Activated CD8-positive, alpha-beta memory T cell treated with anti-CD3 and anti-CD28 coated beads for 36 hours (primary cell): ENCODE measurements at regions not wholly inside any gene's neighbourhood (a gene's known extent, or its start where the extent isn't known, plus 50 kb on each side); places are given as distances from the start of the nearest gene placed in this dataset.
"Not testable (repeated sequence)": the region's sequence is repeated elsewhere in the genome, so short reads cannot be mapped to it uniquely, and the experiment has no call there.

Source experiments
- CTCF ChIA-PET: fragments of 350-600 bp; sonication (Branson Sonifier 250); formaldehyde crosslinking; loops from one replicate; lab custom pipeline; 2021; ENCODE audit warnings: antibody characterized with exemption; lab: Charles Lee
- POLR2A ChIA-PET: fragments of 350-600 bp; sonication (Branson Sonifier 250); formaldehyde crosslinking; loops from one replicate; lab custom pipeline; 2021; ENCODE audit warnings: antibody characterized with exemption; lab: Charles Lee

DNA sequence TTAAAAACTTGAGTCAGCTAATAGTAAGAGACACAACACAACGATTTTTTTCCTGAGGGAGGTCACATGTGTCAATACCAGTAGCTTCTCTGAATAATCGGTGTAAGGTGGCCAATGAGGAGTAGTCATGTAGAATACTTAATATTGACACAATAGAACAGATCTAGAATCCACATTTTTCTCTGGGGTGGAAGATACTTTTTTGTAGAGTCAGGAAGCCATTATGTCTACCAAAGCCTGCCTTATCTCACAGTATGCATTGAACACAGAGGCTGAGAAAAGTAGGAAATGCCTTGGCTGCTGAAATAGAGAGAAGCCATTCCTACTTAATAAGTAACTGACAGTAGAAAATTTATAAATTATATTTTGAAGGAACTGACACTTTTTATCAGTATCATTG is 725.0 kb downstream of the METTL15 start:
- ChIA-PET POLR2A (no interaction called here), CTCF (no interaction called here)

DNA sequence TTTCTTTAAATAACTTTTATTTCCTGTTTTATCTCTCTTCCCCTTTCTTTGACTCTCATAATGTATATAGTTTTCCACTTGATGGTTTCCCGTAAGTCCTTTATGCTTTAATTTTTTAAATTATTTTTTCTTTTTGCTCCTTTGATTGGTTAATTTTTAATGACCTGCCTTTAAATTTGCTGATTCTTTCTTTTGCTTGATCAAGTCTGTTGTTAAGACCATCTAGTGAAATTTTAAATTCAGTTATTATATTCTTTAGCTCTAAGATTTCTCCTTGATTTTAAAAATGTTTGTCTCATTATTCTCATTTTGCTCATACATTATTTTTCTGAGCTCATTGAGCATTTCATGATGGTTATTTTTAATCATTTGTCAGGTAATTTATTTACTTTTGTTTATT is 718.6 kb downstream of the METTL15 start:
- CTCF ChIA-PET, result no interaction called here
- POLR2A ChIA-PET, result no interaction called here

DNA sequence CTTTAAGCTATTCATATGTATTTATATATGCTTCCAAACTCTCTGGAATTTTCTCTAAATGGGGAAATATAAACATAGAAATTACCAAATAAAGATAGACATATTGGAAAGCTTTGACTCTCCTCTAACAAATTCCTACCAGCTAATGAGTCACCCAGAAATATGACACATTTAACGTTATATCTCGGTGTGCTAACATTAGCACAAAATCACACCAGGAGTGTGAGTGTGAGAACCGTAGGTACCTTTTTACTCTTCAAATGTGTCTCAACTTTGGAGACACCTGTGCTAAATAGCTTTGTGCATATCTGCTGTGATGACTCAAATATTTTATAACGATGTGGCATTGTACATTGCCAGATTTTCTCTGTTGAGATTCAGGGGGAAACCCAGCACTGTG is 714.4 kb downstream of the METTL15 start:
- POLR2A ChIA-PET, result no interaction called here
- CTCF ChIA-PET, result no interaction called here

DNA sequence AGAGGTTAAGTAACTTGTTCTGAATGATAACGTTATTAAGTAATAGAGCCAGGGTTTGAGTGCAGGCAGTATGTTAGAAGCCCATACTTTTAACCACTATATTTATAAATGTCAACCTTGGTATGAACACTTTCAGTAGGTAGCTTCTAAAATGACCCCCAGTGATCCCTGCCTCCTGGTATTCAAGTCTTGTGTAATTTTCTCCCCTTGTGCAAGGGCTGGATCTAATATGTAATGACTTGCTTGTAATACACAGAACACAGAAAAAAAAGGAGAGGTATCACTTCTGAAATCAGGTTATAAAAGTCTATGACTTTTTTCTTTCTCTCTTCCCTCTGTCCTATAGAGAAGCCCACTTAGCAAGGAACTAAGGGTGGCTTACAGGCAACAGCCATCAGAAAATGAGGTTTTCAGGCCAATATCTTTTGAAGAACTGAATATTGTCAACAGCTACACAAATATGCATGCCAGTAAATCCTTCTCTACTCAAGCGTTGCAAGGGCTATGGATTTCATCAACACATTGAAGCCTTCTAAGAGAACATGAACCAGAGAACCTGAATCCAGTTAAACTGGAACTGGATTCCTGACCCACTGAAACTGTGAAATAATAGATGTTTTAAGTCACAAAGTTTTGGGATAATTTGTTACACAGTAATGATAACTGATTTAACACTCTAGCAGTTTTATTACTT is 712.3 kb downstream of the METTL15 start:
- CTCF ChIA-PET, result no interaction called here
- POLR2A ChIA-PET, result no interaction called here

DNA sequence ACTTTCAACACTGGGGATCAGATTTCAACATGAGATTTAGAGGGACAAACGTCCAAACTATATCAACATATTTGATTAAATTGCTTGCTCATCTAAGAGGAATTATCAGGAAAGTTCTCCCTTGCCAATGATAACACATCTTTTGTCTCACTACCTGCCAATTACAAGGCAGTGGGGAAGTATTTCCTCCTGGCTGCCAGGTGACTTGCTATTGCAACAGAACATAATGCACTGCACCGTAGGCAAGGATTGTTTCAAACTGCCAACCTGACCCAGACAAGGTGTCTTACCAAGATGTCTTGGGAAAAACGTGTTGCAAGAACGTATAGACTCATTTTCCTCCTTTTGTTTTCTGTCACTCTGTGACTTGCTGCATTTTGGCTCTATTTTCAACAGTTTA is 711.6 kb downstream of the METTL15 start:
- POLR2A ChIA-PET, result no interaction called here
- CTCF ChIA-PET, result no interaction called here

DNA sequence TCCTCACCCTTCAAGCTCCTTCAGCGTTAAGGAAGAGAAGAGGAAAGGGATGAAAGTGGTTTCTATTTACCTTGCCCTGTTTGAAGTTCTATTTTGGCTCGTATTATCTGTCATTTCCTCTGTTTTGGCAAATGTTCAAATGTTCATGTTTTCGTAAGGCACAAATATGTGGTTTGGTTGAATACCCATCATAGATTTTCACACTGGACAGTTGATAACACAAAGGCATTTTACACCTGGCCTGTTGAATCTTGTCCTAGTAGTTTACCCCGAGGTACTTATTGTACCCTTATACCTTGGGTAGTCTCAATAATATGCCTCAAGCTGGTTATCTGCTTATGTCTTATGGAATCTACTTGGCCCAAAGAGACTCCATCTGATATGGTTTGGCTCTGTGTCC is 706.9 kb downstream of the METTL15 start:
- POLR2A ChIA-PET, result no interaction called here
- CTCF ChIA-PET, result no interaction called here

DNA sequence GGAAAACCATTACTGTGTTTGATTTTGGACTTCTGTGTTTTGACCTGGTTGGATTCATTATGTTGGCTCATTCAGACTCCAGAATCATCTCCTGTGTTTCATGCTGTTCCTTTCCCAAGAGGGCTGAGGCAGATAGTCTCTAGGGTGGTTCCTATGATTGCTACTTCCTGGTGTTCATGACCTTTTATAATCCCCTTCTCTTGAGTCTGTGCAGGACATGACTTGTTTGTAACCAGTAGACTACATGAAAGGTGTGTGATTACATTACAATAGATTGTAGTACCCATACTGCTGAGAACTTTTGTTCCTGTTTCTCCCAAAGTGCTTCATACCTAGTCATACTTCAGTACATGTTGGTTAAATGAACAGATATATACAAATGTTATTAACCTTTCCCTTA is 700.6 kb downstream of the METTL15 start:
- ChIA-PET POLR2A (no interaction called here), CTCF (no interaction called here)

DNA sequence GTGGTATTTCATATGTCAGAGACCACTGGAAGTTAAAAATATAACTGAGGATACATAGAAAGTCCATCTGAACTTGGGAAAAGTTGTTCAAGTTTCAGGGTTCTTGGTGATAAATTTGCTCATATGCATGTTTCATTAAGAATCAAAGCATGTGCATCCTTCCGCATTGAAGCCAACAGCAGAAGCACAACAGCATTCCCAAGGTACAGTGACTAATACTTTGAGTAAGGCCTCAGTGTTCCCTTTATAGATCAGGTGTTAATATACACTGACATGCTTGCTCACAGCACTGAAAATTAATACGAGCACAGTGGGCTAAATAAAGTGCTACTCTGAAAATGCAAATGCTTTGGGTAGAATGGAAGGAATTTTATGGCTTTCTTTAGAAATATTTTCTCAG is 691.1 kb downstream of the METTL15 start:
- ChIA-PET POLR2A (no interaction called here), CTCF (no interaction called here)

DNA sequence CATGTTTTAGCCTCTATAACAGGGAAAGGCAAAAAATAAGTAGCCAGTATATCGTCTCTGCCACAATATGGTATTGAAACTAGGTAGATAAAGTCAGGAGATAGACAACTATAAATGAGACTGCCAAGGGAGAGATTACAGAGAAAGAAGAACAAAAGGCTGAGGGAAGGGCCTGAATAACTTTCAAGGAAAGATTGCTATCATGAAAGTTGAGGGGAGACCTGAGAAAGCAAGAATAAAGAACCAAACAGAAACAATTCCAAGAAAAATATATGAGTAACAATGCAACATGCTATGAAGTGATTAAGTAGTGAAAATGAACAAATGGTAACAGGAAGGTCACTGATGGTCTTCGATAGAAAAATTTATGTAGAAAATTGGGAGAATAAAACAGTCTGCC is 690.1 kb downstream of the METTL15 start:
- ChIA-PET CTCF (no interaction called here), POLR2A (no interaction called here)

DNA sequence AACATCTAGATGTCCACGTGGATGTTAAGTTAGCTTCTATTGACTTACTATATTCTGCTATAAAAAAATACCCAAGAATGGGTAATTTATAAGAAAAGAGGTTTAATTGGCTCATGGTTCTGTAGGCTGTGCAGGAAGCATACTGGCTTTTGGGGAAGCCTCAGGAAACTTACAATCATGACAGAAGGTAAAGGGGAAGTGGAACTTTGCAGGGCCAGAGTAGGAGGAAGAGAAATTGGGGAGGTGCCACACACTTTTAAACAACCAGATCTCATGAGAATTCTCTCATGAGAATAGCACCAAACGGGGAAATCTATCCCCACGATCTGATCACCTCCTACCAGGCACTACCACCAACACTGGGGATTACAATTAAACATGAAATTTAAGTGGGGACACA is 689.3 kb downstream of the METTL15 start:
- ChIA-PET CTCF (no interaction called here), POLR2A (no interaction called here)

DNA sequence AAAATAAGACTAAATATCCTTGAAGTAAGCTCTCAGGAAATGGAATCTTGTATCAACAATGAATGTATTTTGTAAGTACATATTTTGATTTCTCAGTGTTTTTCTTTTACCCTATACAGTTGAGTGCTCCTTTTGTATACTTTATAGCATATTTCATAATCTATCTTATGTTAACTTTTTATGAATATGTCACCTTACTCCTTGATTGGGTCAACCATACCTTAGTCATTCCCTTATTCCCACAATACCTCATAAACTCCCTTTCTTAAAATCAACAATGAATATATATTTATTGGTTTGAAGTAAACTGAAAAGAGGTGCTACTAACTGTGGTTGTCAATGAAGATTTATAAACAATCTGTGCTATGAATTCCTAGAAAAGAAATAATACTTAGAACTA is 686.2 kb downstream of the METTL15 start:
- ChIA-PET POLR2A (no interaction called here), CTCF (no interaction called here)

DNA sequence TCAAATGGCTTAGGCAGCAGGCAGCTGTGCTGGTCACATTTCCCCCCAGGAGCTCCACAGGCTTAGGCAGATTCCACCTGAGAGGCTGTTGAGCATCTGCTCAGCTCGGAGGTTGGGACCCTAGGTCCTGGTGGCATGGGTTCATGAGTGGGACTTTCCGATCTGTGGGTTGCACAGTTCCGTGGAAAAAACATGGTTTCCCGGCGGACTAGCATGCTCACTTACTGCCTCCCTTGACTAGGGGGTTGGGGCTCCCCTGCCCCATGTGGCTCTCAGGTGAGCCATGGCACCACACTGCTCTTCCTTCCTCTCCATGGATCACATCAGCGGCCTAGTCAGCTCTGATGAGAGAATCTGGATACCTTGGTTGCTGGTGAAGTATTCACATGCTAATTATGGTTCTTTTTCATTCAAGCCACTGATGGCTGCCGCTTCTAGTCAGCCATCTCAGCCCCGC is 685.1 kb downstream of the METTL15 start:
- ChIA-PET POLR2A (no interaction called here), CTCF (no interaction called here)

DNA sequence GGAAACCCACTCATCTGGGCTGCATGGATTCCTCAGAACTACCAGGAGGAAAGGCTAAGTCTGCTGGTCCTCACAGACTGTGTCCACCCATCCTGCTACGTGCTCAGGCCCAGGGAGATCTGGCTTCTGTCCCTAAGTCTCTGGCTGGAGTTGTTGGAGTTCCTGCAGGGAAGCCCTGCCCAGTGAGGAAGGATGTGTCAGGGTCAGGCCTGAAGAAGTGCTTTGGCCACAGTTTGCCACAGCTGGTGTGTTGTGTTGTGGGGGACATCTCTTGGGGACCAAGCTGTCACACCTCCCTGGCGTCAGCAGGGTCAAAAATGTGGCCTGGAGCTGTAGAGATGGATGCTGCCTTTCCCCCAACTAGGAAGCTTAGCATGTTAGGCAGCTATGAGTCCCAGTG is 684.7 kb downstream of the METTL15 start:
- CTCF ChIA-PET, result no interaction called here
- POLR2A ChIA-PET, result no interaction called here

DNA sequence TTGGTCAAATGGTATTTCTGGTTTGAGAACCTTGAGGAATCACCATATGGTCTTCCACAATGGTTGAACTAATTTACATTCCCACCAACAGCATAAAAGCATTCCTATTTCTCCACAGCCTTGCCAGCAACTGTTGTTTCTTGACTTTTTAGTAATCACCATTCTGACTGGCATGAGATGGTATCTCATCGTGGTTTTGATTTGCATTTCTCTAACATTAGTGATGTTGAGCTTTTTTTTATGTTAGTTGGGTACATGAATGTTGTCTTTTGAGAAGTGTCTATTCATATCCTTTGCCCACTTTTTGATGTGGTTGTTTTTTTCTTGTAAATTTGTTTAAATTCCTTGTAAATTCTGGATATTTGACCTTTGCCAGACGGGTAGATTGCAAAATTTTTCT is 679.7 kb downstream of the METTL15 start:
- POLR2A ChIA-PET, CTCF ChIA-PET: not testable (repeated sequence)

DNA sequence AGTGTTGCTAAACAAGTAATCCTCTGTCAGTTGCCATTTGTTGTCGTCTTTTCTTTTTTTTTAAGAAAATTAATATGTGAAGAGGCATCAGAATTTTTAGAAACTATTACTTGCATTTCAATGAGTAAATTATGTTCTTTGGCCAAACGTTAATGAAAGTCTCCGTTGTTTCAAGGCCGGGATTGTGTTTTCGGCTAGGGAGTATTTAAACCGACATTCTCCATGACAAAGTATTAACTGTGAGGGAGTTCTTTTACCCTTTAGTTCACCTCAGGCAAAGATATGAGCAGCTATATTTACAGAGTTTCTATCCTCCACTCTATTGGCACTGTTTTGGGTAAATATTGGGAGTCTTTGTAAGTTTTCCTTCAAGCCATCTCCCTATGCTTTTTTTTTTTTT is 668.9 kb downstream of the METTL15 start:
- POLR2A ChIA-PET, result no interaction called here

DNA sequence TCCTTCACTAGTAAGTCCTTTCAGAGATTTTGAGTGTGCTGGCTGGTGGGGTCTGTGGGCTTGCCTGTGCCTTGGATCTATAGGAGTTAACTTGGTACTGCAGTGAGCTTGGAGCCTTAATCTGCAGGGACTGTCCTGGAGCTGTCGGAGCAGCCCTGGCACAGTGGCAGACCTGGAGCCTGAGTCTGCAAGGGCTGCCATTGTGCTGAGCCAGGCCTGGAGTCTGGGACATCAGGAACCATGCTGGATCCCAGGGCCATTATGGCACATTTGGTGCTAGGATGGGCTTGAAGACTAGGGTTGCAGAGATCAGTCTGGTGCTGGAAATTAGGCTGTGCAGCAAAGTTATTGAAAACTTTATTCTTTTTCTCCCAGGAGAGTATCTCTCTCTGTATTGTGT is 665.4 kb downstream of the METTL15 start:
- ChIA-PET CTCF (no interaction called here), POLR2A (no interaction called here)

More for the DNA sequence above, 668.9 kb downstream of the METTL15 start:
- CTCF ChIA-PET, result no interaction called here

DNA sequence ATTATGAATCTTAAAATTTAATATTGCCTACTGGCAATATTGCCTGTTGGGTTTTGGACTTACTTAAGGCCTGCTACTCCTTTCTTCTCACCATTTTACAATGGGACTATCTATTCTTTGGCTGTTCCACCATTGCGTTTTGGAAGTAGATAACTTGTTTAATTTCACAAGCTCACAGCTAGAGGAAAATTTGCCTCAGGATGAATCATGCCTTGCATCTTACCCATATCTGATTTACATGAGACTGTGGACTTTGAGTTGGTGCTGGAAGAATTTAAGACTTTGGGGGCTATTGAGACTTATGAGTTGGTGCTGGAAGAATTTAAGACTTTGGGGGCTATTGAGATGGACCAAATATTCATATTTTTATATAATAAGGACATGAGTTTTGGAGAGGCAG is 662.6 kb downstream of the METTL15 start:
- CTCF ChIA-PET, result no interaction called here
- POLR2A ChIA-PET, result no interaction called here

DNA sequence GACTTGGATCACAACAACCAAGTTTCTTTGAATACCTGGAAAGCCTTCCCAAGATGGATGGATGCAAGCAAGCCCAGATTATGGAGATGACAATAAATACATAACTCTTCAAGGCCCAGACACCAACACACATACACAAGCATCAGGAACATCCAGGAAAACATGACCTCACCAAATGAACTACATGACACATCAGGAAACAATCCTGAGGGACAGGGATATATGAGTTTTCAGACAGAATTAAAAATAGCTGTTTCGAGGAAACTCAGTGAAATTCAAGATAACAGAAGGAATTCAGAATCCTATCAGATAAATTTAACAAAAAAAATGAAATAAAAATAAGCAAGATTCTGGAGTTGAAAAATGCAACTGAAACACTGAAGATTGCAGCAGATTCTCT is 659.4 kb downstream of the METTL15 start:
- CTCF ChIA-PET, result interaction anchor here (1.2 kb wide), 1 partner anchor 11 kb away, joined by 3 read pairs; no protein-coding TSS in a partner anchor

DNA sequence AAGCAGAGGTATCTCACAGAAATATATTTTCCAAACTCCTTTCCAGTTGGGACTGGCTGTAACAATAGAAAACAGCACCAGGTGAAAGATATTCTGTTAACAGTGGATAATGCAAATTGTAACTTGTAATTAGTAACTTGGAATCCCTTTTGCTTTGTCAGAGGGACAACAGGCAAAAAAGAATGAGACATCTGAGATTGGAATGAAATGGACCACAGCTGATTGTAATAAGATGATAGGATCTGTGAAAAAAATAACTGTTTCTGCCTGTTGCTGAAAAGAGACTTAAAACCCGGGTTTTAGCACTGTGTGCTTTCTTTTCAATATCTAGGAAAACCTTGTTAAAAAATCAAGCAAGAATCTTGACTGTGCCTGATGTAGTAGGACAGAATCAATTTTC is 655.7 kb downstream of the METTL15 start:
- CTCF ChIA-PET, result no interaction called here
- POLR2A ChIA-PET, result no interaction called here

More for the DNA sequence above, 659.4 kb downstream of the METTL15 start:
- POLR2A ChIA-PET, result no interaction called here

DNA sequence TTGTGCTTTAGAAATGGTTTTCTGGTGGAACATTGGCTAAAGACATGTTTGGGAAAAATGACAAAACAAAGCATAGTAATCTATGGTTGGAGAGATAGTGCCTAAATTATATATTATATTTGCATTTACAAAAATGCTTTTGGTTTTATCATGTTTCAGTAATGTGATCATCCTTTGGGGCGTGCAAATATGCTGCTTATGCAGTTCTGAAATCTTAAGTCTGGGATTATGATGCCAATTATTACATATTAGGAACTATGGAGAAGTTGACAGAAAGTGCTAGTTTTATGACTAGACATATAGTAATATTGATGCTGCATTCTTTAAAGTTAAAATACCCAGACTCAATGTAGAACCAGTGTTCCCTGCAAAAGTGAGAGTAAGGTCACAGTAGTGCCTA is 655.0 kb downstream of the METTL15 start:
- CTCF ChIA-PET, result no interaction called here
- POLR2A ChIA-PET, result no interaction called here

DNA sequence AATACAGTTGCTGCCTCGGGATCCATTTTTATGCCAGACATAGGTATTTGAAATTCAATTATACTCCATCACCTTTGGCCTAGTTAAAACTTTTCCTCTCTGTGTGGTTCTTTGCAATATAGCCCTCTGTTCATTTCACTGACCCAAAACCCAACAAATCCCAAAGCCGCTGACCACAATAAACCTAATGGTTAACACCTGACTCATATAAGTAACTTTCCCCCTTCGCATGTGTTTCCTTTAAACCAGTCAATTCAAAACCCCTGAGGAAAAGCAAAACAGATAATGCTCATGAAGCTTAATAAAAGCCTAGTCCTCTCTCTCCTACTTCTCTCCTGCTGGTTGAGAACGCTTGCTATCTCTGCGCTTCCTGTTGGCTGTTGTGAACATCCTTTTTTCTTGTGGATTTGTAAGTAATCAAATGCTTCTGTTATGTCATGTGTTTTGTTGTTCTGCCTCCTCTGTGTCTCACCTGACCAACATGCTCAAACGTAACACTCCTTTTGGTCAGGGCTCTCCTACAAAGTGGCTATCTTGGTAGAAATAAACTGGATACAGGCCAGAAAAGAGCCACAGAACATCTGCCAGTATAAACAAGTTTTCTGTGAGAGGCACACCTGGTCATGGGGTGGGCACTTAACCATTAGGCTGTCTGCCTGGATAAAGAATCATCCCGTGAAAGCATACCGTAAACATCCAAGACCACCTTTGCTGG is 652.6 kb downstream of the METTL15 start:
- POLR2A ChIA-PET, result no interaction called here
- CTCF ChIA-PET, result no interaction called here
